Breast epithelium (tissue), 3 donors: ENCODE measurements at regions not wholly inside any gene's neighbourhood (a gene's known extent, or its start where the extent isn't known, plus 50 kb on each side); places are given as distances from the start of the nearest gene placed in this dataset.

Experiments used
- POLR2A ChIP-seq: fragments of 450-650 bp; IDR thresholded peaks from one replicate; pipeline ENCODE4 v1.6.1; 2016; ENCODE audit warnings: antibody characterized with exemption, mild to moderate bottlenecking, moderate library complexity
- POLR2AphosphoS5 ChIP-seq, 3 donors: sonication (generic); formaldehyde crosslinking; IDR thresholded peaks; one replicate each; pipeline ENCODE4 v1.6.1; 2017; ENCODE audit warnings: antibody characterized with exemption in 3 of 3

DNA sequence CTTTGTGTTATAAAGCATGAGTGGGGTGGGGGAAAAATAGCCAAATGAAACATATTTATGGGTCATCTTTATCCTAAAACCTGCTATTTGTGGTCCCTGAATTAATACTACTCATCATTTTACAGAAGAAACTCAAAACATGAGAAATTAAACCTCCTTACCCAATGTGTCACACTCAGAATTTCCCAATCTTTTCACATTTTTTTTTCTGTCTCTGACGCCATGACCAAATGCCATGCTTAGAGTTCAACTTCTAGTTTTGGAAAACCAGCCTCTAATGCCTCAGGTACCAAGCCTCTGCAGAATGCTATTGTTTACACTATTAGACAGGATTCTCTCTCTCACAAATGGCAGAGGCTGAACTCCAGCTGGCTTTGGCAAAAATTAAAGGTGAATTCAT is 505.5 kb upstream of the WWC1 start:
- TF ChIP-seq POLR2A (no peak), POLR2AphosphoS5 (IDR thresholded peaks at IDR 0.05) (no peak)
